ENCODE measurements at regions not wholly inside any gene's neighbourhood (a gene's known extent, or its start where the extent isn't known, plus 50 kb on each side); places are given as distances from the start of the nearest gene placed in this dataset.

- DNase-seq (ENCODE audit: low spot score in 2 of 2), result no peak
- Mint-ChIP-seq H3K4me1 (no peaks in the 10 kb centered on the region), H3K27ac (no peak overlapping the region), H3K36me3 (no peaks in the 10 kb centered on the region), H3K9me3 (peaks cover 24% of the 10 kb centered on the region), H3K27me3 (no peaks in the 10 kb centered on the region), H3K4me3 (no peak overlapping the region)
- no peak for ATAC-seq (ENCODE audit: low read depth)
Measured at GRCh38 chr11:80167766-80168165, 726.9 kb upstream of the TENM4 start.

- no peaks in the 10 kb centered on the region for H3K27me3 Mint-ChIP-seq
- no peak for ATAC-seq (ENCODE audit: low read depth)
- H3K36me3 Mint-ChIP-seq, result no peaks in the 10 kb centered on the region
- H3K4me1 Mint-ChIP-seq, result no peaks in the 10 kb centered on the region
- H3K27ac Mint-ChIP-seq, result no peak overlapping the region
- DNase-seq (ENCODE audit: low spot score in 2 of 2), result no peak
- no peak overlapping the region for H3K4me3 Mint-ChIP-seq
- peaks cover 13% of the 10 kb centered on the region for H3K9me3 Mint-ChIP-seq
Measured at GRCh38 chr11:80165744-80166143, 724.9 kb upstream of the TENM4 start.

DNA sequence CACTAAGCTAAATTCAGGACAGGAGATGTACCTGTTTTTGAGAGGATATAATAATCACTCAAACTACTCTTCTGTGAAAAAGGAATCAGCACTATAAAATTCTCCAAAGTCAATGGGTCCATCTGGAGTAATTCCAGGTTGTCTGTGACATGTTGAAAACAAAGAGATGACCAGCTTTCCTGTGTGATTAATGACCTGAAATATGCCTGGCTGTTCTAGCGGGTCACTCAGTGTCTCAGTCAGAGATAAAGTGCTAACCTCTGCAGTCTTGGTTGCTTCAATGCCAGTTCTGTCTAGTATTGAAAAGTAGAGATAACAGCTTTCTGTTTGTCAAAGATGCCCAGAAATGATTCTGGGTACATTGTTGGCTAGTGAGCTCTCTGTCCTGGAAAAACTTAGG is 722.6 kb upstream of the TENM4 start:
- DNase-seq (ENCODE audit: low spot score in 2 of 2) (no peak), ATAC-seq (ENCODE audit: low read depth) (no peak)
- no peaks in the 10 kb centered on the region for H3K36me3 Mint-ChIP-seq
- H3K27ac Mint-ChIP-seq, result no peak overlapping the region
- H3K27me3 Mint-ChIP-seq, result no peaks in the 10 kb centered on the region
- H3K9me3 Mint-ChIP-seq, result peaks cover 5% of the 10 kb centered on the region
- no peaks in the 10 kb centered on the region for H3K4me1 Mint-ChIP-seq
- no peak overlapping the region for H3K4me3 Mint-ChIP-seq

GRCh38 chr11:80163011-80163410 is 722.2 kb upstream of the TENM4 start:
- ATAC-seq (ENCODE audit: low read depth), result no peak
- no peak for DNase-seq (ENCODE audit: low spot score in 2 of 2)
- Mint-ChIP-seq H3K27me3 (no peaks in the 10 kb centered on the region), H3K27ac (no peak overlapping the region), H3K4me3 (no peak overlapping the region), H3K4me1 (no peaks in the 10 kb centered on the region), H3K36me3 (no peaks in the 10 kb centered on the region), H3K9me3 (peaks cover 5% of the 10 kb centered on the region)

DNA sequence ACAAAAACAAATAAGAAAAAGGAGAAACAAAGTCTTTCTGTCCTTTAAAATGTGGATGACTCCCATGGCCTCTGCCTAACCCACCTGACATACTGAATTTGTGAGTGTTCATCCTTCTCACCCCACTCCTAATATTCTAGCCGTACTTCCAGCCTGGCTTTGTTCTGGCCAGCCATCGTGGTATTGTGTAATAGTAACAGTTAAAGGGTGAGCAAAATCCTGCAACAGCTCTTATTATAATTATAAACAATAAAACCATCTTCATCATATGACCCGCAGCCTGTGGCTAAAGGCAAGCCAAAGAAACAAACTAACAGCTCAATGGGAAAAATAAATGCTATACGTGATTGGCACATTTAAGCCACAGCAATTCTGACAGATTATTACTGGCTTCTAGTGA is 721.6 kb upstream of the TENM4 start:
- H3K27me3 Mint-ChIP-seq, result no peaks in the 10 kb centered on the region
- H3K4me3 Mint-ChIP-seq, result no peak overlapping the region
- DNase-seq (ENCODE audit: low spot score in 2 of 2), result no peak

GRCh38 chr11:80157447-80157846 is 716.6 kb upstream of the TENM4 start:
- Mint-ChIP-seq H3K27ac (no peak overlapping the region), H3K4me1 (no peaks in the 10 kb centered on the region), H3K9me3 (no peaks in the 10 kb centered on the region), H3K4me3 (no peak overlapping the region), H3K27me3 (no peaks in the 10 kb centered on the region), H3K36me3 (no peaks in the 10 kb centered on the region)
- ATAC-seq (ENCODE audit: low read depth) (no peak), DNase-seq (ENCODE audit: low spot score in 2 of 2) (no peak)

More for the DNA sequence above, 721.6 kb upstream of the TENM4 start:
- Mint-ChIP-seq H3K27ac (no peak overlapping the region), H3K36me3 (no peaks in the 10 kb centered on the region), H3K4me1 (no peaks in the 10 kb centered on the region), H3K9me3 (peaks cover 5% of the 10 kb centered on the region)
- ATAC-seq (ENCODE audit: low read depth), result no peak

- ATAC-seq (ENCODE audit: low read depth) (no peak), DNase-seq (ENCODE audit: low spot score in 2 of 2) (no peak)
- Mint-ChIP-seq H3K4me3 (no peak overlapping the region), H3K36me3 (no peaks in the 10 kb centered on the region), H3K27ac (no peak overlapping the region), H3K27me3 (no peaks in the 10 kb centered on the region), H3K9me3 (no peaks in the 10 kb centered on the region), H3K4me1 (no peaks in the 10 kb centered on the region)
Measured at GRCh38 chr11:80156062-80156461, 715.2 kb upstream of the TENM4 start.

DNA sequence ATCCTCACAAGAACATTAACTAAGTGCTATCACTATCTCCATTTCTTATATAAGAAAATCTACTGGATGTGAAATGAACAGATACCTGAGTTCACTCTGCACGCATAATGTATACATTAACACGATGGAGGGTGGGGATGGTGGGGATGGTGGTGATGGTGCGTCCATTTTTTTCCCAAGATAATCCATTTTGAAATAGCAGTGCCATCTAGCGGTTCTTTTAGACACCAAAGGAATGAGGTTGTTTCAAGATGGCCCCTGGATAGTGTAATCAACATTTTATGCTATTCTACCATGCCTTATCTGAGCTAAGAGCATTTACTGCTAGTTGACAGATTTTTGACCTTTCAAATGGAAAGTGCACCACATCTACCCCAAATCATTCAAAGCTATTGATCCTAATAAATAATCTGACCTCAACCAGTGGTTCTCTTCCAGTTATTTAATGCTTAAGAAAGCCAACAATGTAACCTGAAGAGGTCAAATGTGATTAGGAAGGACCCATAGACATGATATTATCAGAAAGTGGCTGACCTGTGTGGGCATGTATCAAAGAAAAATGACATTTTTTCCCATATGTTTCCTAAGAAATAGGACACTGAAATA is 714.7 kb upstream of the TENM4 start:
- no peak for ATAC-seq (ENCODE audit: low read depth)

GRCh38 chr11:80146232-80146631 is 705.4 kb upstream of the TENM4 start:
- H3K9me3 Mint-ChIP-seq, result peaks cover 2% of the 10 kb centered on the region
- H3K36me3 Mint-ChIP-seq, result no peaks in the 10 kb centered on the region
- H3K27ac Mint-ChIP-seq, result no peak overlapping the region
- no peak for DNase-seq (ENCODE audit: low spot score in 2 of 2)
- ATAC-seq (ENCODE audit: low read depth), result no peak
- no peaks in the 10 kb centered on the region for H3K4me1 Mint-ChIP-seq
- H3K4me3 Mint-ChIP-seq, result no peak overlapping the region
- no peaks in the 10 kb centered on the region for H3K27me3 Mint-ChIP-seq

More for the DNA sequence above, 714.7 kb upstream of the TENM4 start:
- no peaks in the 10 kb centered on the region for H3K36me3 Mint-ChIP-seq
- no peaks in the 10 kb centered on the region for H3K4me1 Mint-ChIP-seq
- no peaks in the 10 kb centered on the region for H3K9me3 Mint-ChIP-seq
- H3K4me3 Mint-ChIP-seq, result no peak overlapping the region
- no peak for DNase-seq (ENCODE audit: low spot score in 2 of 2)
- no peaks in the 10 kb centered on the region for H3K27me3 Mint-ChIP-seq
- H3K27ac Mint-ChIP-seq, result no peak overlapping the region

DNA sequence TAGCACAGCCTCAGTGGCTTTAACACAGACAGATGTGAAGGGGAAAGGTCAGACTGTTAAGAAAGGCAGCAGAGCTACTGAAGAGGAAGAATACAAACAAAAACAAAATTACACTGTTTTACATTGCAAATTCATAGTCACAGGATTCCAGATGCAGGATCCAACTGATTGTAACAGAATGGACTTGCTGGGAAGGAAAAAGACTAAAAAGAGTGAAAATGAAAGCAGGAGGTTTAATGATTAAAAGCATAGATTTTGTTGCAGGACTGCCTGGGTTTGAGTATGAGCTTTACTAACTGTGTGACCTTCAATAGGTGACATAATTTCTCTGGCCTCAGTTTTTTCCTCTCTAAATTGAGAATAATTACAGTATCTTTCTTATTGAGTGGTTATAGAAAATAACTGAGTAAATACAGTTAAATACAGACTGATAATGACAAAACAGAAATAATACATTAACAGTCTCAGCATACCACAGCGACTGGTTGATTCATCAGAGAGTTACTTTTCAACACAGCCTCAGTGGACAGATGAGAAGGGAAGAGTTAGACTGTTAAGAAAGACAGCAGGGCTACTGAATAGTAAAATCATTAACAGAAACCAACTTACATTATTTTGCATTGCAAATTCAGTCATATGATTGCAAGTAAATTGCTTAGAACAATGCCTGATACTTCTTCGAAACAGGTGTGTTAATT is 704.2 kb upstream of the TENM4 start:
- Mint-ChIP-seq H3K4me3 (no peak overlapping the region), H3K36me3 (no peaks in the 10 kb centered on the region), H3K27me3 (no peaks in the 10 kb centered on the region), H3K27ac (no peak overlapping the region), H3K9me3 (peaks cover 2% of the 10 kb centered on the region), H3K4me1 (no peaks in the 10 kb centered on the region)
- no peak for DNase-seq (ENCODE audit: low spot score in 2 of 2)
- ATAC-seq (ENCODE audit: low read depth), result no peak

DNA sequence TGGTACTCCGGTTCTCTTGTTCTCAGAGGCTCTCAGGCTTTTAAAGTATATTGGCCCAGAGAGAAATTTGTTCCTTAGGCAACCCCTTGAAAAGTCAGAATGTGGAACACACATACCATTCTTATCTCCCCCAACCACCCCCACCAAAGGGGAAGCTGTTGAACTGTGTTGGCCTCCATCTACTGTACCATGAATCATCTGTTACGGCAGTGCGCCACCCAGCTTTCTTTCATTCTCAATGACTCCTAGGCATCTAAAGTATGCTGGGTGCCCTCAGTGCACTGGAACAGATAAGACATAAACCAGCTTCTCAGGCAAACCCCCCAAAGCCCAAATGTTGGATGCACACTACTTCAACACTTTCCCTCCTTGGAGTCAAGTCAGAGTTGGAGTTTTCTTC is 696.2 kb upstream of the TENM4 start:
- Mint-ChIP-seq H3K4me3 (no peak overlapping the region), H3K27me3 (no peaks in the 10 kb centered on the region), H3K27ac (no peak overlapping the region), H3K9me3 (peaks cover 5% of the 10 kb centered on the region), H3K4me1 (no peaks in the 10 kb centered on the region), H3K36me3 (no peaks in the 10 kb centered on the region)
- DNase-seq (ENCODE audit: low spot score in 2 of 2), result no peak
- no peak for ATAC-seq (ENCODE audit: low read depth)

DNA sequence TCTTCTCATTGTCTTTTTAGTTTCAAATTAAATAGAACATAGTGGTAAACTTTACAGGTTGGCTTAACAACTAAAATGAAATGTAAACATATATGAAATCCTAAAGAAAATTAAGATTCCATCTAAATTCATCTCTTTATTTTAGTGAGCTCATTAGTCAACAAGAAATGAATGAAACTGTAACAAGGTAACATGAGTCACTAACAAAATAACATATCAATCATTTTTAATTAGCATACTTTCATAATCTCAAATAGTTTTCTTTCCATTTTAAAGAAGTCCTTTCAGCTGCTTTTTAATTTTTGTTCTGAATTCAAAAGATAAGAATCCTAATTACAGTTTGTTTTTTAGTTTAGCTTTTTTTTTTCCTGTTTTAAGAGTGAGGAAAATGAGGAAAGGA is 688.6 kb upstream of the TENM4 start:
- Mint-ChIP-seq H3K36me3 (no peaks in the 10 kb centered on the region), H3K4me3 (no peak overlapping the region), H3K27ac (no peak overlapping the region), H3K9me3 (peaks cover 8% of the 10 kb centered on the region), H3K4me1 (no peaks in the 10 kb centered on the region), H3K27me3 (no peaks in the 10 kb centered on the region)
- no peak for ATAC-seq (ENCODE audit: low read depth)
- DNase-seq (ENCODE audit: low spot score in 2 of 2), result no peak

- Mint-ChIP-seq H3K9me3 (peaks cover 2% of the 10 kb centered on the region), H3K4me3 (no peak overlapping the region), H3K4me1 (no peaks in the 10 kb centered on the region), H3K27me3 (no peaks in the 10 kb centered on the region), H3K36me3 (no peaks in the 10 kb centered on the region), H3K27ac (no peak overlapping the region)
- ATAC-seq (ENCODE audit: low read depth) (no peak), DNase-seq (ENCODE audit: low spot score in 2 of 2) (no peak)
Measured at GRCh38 chr11:80122211-80122610, 681.4 kb upstream of the TENM4 start.

GRCh38 chr11:80118073-80118472 is 677.2 kb upstream of the TENM4 start:
- Mint-ChIP-seq H3K36me3 (no peaks in the 10 kb centered on the region), H3K4me1 (no peaks in the 10 kb centered on the region), H3K27me3 (no peaks in the 10 kb centered on the region), H3K9me3 (peaks cover 2% of the 10 kb centered on the region), H3K4me3 (no peak overlapping the region), H3K27ac (no peak overlapping the region)
- no peak for ATAC-seq (ENCODE audit: low read depth)
- DNase-seq (ENCODE audit: low spot score in 2 of 2), result no peak

DNA sequence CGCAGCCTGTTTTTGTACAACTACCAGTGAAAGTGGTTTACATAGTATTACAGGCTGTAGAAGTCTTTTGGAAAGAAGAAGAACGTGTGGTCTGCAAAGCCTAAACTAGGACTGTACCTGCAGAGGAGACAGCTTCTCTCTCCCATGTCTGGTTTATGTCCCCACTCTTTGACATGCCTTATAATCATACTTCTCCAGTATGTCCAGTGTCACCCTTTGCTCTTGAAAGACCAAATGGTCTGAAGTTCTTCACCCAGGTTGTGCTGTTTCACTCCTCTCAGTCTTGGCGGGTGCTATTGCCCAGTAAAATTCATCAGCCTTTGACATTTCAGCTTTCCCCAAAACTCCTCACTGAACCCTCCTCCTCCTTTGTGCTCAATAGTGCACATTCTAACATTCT is 676.0 kb upstream of the TENM4 start:
- Mint-ChIP-seq H3K4me1 (no peaks in the 10 kb centered on the region), H3K36me3 (no peaks in the 10 kb centered on the region), H3K4me3 (no peak overlapping the region), H3K27me3 (no peaks in the 10 kb centered on the region), H3K27ac (no peak overlapping the region), H3K9me3 (peaks cover 5% of the 10 kb centered on the region)
- DNase-seq (ENCODE audit: low spot score in 2 of 2), result no peak
- no peak for ATAC-seq (ENCODE audit: low read depth)
